ENCODE measurements at regions not wholly inside any gene's neighbourhood (a gene's known extent, or its start where the extent isn't known, plus 50 kb on each side); places are given as distances from the start of the nearest gene placed in this dataset.

- TF ChIP-seq CTCF (IDR thresholded peaks at IDR 0.05; ENCODE audit: borderline replicate concordance): no peak
- H3K27me3 ChIP-seq (ENCODE audit: low read depth): no peaks in the 10 kb centered on the region
- DNase-seq: no peak
- no peaks in the 10 kb centered on the region for H3K4me1 ChIP-seq
- H3K4me3 ChIP-seq: no peak overlapping the region
- intact Hi-C loops (cut with micrococcal nuclease): no loop called here
- H3K9me3 ChIP-seq (replicated peaks): no peaks in the 10 kb centered on the region
- no peak overlapping the region for H3K27ac ChIP-seq (replicated peaks)
- no peaks in the 10 kb centered on the region for H3K36me3 ChIP-seq
These were observed 220.1 kb upstream of the EEA1 start for GRCh38 chr12:93149229-93149628.

GRCh38 chr12:93151079-93151762 lies 222.1 kb upstream of the EEA1 start:
- no peak overlapping the region for H3K27ac ChIP-seq (replicated peaks)
- H3K27me3 ChIP-seq (ENCODE audit: low read depth): no peaks in the 10 kb centered on the region
- DNase-seq: no peak
- no peaks in the 10 kb centered on the region for H3K36me3 ChIP-seq
- intact Hi-C loops (cut with micrococcal nuclease): no loop called here
- TF ChIP-seq CTCF (IDR thresholded peaks at IDR 0.05; ENCODE audit: borderline replicate concordance): no peak
- H3K9me3 ChIP-seq (replicated peaks): no peaks in the 10 kb centered on the region
- no peak overlapping the region for H3K4me3 ChIP-seq
- no peaks in the 10 kb centered on the region for H3K4me1 ChIP-seq

GRCh38 chr12:93152617-93153016 lies 223.5 kb upstream of the EEA1 start:
- intact Hi-C loops (cut with micrococcal nuclease): no loop called here
- no peaks in the 10 kb centered on the region for H3K9me3 ChIP-seq (replicated peaks)
- no peak for DNase-seq
- H3K27me3 ChIP-seq (ENCODE audit: low read depth): no peaks in the 10 kb centered on the region
- no peak overlapping the region for H3K27ac ChIP-seq (replicated peaks)
- H3K4me1 ChIP-seq: no peaks in the 10 kb centered on the region
- H3K4me3 ChIP-seq: no peak overlapping the region
- no peaks in the 10 kb centered on the region for H3K36me3 ChIP-seq
- no peak for TF ChIP-seq CTCF (IDR thresholded peaks at IDR 0.05; ENCODE audit: borderline replicate concordance)

- H3K4me1 ChIP-seq: no peaks in the 10 kb centered on the region
- TF ChIP-seq CTCF (IDR thresholded peaks at IDR 0.05; ENCODE audit: borderline replicate concordance): no peak
- H3K4me3 ChIP-seq: no peak overlapping the region
- no peak for DNase-seq
- peaks cover 4% of the 10 kb centered on the region for H3K9me3 ChIP-seq (replicated peaks)
- no peaks in the 10 kb centered on the region for H3K36me3 ChIP-seq
- intact Hi-C loops (cut with micrococcal nuclease): no loop called here
- H3K27ac ChIP-seq (replicated peaks): no peak overlapping the region
- H3K27me3 ChIP-seq (ENCODE audit: low read depth): no peaks in the 10 kb centered on the region
These were observed 224.2 kb upstream of the EEA1 start for GRCh38 chr12:93153321-93153720.

- Histone ChIP-seq H3K4me1 (no peaks in the 10 kb centered on the region), H3K27ac (replicated peaks) (no peak overlapping the region), H3K9me3 (replicated peaks) (peaks cover 10% of the 10 kb centered on the region), H3K4me3 (no peak overlapping the region), H3K27me3 (ENCODE audit: low read depth) (no peaks in the 10 kb centered on the region), H3K36me3 (no peaks in the 10 kb centered on the region)
- DNase-seq: no peak
- intact Hi-C loops (cut with micrococcal nuclease): no loop called here
- no peak for TF ChIP-seq CTCF (IDR thresholded peaks at IDR 0.05; ENCODE audit: borderline replicate concordance)
These were observed 223.5 kb upstream of the NUDT4 start for GRCh38 chr12:93154096-93154728.
